OCI-LY1 (cell line): ENCODE measurements at regions not wholly inside any gene's neighbourhood (a gene's known extent, or its start where the extent isn't known, plus 50 kb on each side); places are given as distances from the start of the nearest gene placed in this dataset.

Experiments used
- H2AFZ ChIP-seq: fragments of 200-600 bp; sonication (generic), shearing (Covaris generic); 2 replicates; pipeline ENCODE4 v1.6.0; 2014; ENCODE audit warnings: antibody characterized with exemption, mild to moderate bottlenecking, low read length
- H3F3A ChIP-seq: fragments of 200-600 bp; sonication (generic), shearing (Covaris generic); 2 replicates; pipeline ENCODE4 v1.6.0; 2014; ENCODE audit warnings: mild to moderate bottlenecking, antibody characterized with exemption, low read length, moderate library complexity; ENCODE audit not compliant: insufficient read depth
- H3K27ac ChIP-seq: fragments of 200-600 bp; sonication (generic); 2 replicates; pipeline ENCODE4 v1.5.1; 2014; ENCODE audit warnings: low read length, mixed run types, mild to moderate bottlenecking, low read depth; ENCODE audit not compliant: poor library complexity, severe bottlenecking
- H3K27me3 ChIP-seq: fragments of 200-600 bp; sonication (generic); 2 replicates; pipeline ENCODE4 v1.6.0; 2014; ENCODE audit warnings: antibody characterized with exemption, mild to moderate bottlenecking, low read length, moderate library complexity; ENCODE audit not compliant: insufficient read depth
- H3K36me3 ChIP-seq: fragments of 200-600 bp; sonication (generic); 2 replicates; pipeline ENCODE4 v1.6.1; 2014; ENCODE audit warnings: mild to moderate bottlenecking, antibody characterized with exemption, low read length, moderate library complexity, mixed read lengths; ENCODE audit not compliant: insufficient read depth
- H3K4me1 ChIP-seq: fragments of 200-600 bp; sonication (generic); 2 replicates; pipeline ENCODE4 v1.5.1; 2014; ENCODE audit warnings: mild to moderate bottlenecking, low read length, moderate library complexity; ENCODE audit not compliant: insufficient read depth, severe bottlenecking
- H3K4me2 ChIP-seq: fragments of 200-600 bp; sonication (generic), shearing (Covaris generic); 2 replicates; pipeline ENCODE4 v1.6.1; 2014; ENCODE audit warnings: low read length
- H3K4me3 ChIP-seq: fragments of 200-600 bp; sonication (generic); 2 replicates; pipeline ENCODE4 v1.5.1; 2014; ENCODE audit warnings: low read length, low read depth, mild to moderate bottlenecking, mixed read lengths; ENCODE audit not compliant: poor library complexity, severe bottlenecking
- H3K79me2 ChIP-seq: fragments of 200-600 bp; shearing (Covaris generic); 2 replicates; pipeline ENCODE4 v1.6.1; 2016; ENCODE audit warnings: mixed run types, low read length, mixed read lengths; ENCODE audit not compliant: insufficient read depth
- H3K9ac ChIP-seq: fragments of 200-600 bp; sonication (generic), shearing (Covaris generic); 2 replicates; pipeline ENCODE4 v1.6.1; 2014; ENCODE audit warnings: mild to moderate bottlenecking, low read length, mixed read lengths
- H3K9me2 ChIP-seq: fragments of 200-600 bp; sonication (generic), shearing (Covaris generic); 2 replicates; pipeline ENCODE4 v1.6.1; 2014; ENCODE audit warnings: low read depth, mild to moderate bottlenecking, low read length, mixed read lengths
- H3K9me3 ChIP-seq: fragments of 200-600 bp; shearing (Covaris generic); 2 replicates; pipeline ENCODE4 v1.6.1; 2014; ENCODE audit warnings: low read length, mixed read lengths
- H4K20me1 ChIP-seq: fragments of 200-600 bp; sonication (generic), shearing (Covaris generic); 2 replicates; pipeline ENCODE4 v1.6.0; 2016; ENCODE audit warnings: mild to moderate bottlenecking, low read length; ENCODE audit not compliant: insufficient read depth
- CTCF ChIP-seq: fragments of 200-600 bp; sonication (generic), shearing (Covaris generic); IDR thresholded peaks from 2 replicates; pipeline ENCODE4 v1.5.1; 2017; ENCODE audit warnings: mild to moderate bottlenecking, antibody characterized with exemption, low read length, moderate library complexity, mixed read lengths
- EZH2 ChIP-seq: fragments of 200-600 bp; sonication (generic), shearing (Covaris generic); IDR thresholded peaks from 2 replicates; pipeline ENCODE4 v1.8.0; 2017; ENCODE audit warnings: borderline replicate concordance, mixed run types, mild to moderate bottlenecking, antibody characterized with exemption, low read length, moderate library complexity, mixed read lengths

GRCh38 chr16:79784007-79784406 is 183.5 kb upstream of the MAF start:
- H3K36me3 ChIP-seq = no peaks in the 10 kb centered on the region
- no peak overlapping the region for H3K27ac ChIP-seq
- no peak overlapping the region for H3K4me2 ChIP-seq
- H3F3A ChIP-seq = no peaks in the 10 kb centered on the region
- H3K79me2 ChIP-seq = no peaks in the 10 kb centered on the region
- H3K27me3 ChIP-seq = no peaks in the 10 kb centered on the region
- no peak overlapping the region for H3K9ac ChIP-seq
- no peak overlapping the region for H2AFZ ChIP-seq
- no peaks in the 10 kb centered on the region for H3K4me1 ChIP-seq
- H3K4me3 ChIP-seq = no peak overlapping the region
- TF ChIP-seq EZH2 (no peak), CTCF (no peak)
- H3K9me3 ChIP-seq = no peaks in the 10 kb centered on the region
- H4K20me1 ChIP-seq = no peaks in the 10 kb centered on the region
- H3K9me2 ChIP-seq = no peaks in the 10 kb centered on the region

- Histone ChIP-seq H3K9me2 (no peaks in the 10 kb centered on the region), H3K4me3 (no peak overlapping the region), H3K36me3 (no peaks in the 10 kb centered on the region)
Measured at GRCh38 chr16:79777679-79778078, 177.1 kb upstream of the MAF start.

GRCh38 chr16:79776243-79776847 is 175.8 kb upstream of the MAF start:
- H3K4me2 ChIP-seq = no peak overlapping the region
- no peaks in the 10 kb centered on the region for H3K9me2 ChIP-seq
- H3K79me2 ChIP-seq = no peaks in the 10 kb centered on the region
- no peak overlapping the region for H2AFZ ChIP-seq
- no peaks in the 10 kb centered on the region for H3K4me1 ChIP-seq
- no peaks in the 10 kb centered on the region for H3K27me3 ChIP-seq
- H3K36me3 ChIP-seq = no peaks in the 10 kb centered on the region
- TF ChIP-seq EZH2 (no peak), CTCF (no peak)
- H3K9me3 ChIP-seq = no peaks in the 10 kb centered on the region
- H3F3A ChIP-seq = no peaks in the 10 kb centered on the region
- H3K9ac ChIP-seq = no peak overlapping the region
- H4K20me1 ChIP-seq = no peaks in the 10 kb centered on the region
- no peak overlapping the region for H3K4me3 ChIP-seq
- no peak overlapping the region for H3K27ac ChIP-seq

More at GRCh38 chr16:79777679-79778078, 177.1 kb upstream of the MAF start:
- no peaks in the 10 kb centered on the region for H3K4me1 ChIP-seq
- H3K4me2 ChIP-seq = no peak overlapping the region
- no peak for TF ChIP-seq EZH2
- TF ChIP-seq CTCF = no peak
- H3K79me2 ChIP-seq = no peaks in the 10 kb centered on the region
- no peak overlapping the region for H3K9ac ChIP-seq
- no peaks in the 10 kb centered on the region for H3K27me3 ChIP-seq
- no peak overlapping the region for H2AFZ ChIP-seq
- no peaks in the 10 kb centered on the region for H3K9me3 ChIP-seq
- H4K20me1 ChIP-seq = no peaks in the 10 kb centered on the region
- no peak overlapping the region for H3K27ac ChIP-seq
- H3F3A ChIP-seq = no peaks in the 10 kb centered on the region
